Hematopoietic multipotent progenitor cell treated with erythropoietin and hydrocortisone succinate and interleukin-3 and kit ligand, for 4 days (in vitro differentiated cells): ENCODE measurements at regions not wholly inside any gene's neighbourhood (a gene's known extent, or its start where the extent isn't known, plus 50 kb on each side); places are given as distances from the start of the nearest gene placed in this dataset.

Experiments used
- DNase-seq: peaks from one replicate; pipeline ENCODE4 v3.0.0-alpha.2; 2015

DNA sequence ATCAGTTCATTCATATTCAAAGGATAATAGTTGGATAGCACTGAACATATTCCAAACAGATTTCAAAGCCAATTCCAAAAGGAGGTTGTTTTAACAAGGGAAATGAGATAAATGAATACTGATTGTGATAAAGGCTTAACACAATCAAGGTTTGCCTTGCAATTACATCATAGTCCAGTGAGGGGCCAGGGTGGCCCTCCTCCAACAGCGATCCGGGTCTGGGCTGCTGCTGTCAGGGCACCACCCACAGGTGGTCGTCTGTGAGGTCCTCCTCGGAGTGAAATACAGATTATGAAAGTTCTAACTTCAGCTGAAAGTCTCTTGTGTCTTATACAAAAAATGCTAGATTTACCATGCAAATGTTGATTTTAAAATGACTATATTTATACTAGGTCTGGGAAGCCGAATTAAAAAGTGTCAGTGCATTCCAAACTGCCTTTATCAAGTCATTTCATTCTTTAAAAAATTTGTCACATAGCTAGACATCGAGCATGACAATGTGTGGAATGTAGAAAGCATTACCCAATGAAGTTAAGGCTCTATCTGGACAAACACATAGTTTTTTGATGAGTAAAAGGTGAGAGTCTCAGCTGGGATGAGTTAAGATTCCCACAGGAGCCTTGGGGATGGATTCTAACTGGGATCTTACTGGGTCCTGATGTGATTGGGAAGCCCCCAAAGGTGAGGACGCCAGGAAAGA, 65.9 kb upstream of the SLC22A23 start:
- DNase-seq, result no peak

DNA sequence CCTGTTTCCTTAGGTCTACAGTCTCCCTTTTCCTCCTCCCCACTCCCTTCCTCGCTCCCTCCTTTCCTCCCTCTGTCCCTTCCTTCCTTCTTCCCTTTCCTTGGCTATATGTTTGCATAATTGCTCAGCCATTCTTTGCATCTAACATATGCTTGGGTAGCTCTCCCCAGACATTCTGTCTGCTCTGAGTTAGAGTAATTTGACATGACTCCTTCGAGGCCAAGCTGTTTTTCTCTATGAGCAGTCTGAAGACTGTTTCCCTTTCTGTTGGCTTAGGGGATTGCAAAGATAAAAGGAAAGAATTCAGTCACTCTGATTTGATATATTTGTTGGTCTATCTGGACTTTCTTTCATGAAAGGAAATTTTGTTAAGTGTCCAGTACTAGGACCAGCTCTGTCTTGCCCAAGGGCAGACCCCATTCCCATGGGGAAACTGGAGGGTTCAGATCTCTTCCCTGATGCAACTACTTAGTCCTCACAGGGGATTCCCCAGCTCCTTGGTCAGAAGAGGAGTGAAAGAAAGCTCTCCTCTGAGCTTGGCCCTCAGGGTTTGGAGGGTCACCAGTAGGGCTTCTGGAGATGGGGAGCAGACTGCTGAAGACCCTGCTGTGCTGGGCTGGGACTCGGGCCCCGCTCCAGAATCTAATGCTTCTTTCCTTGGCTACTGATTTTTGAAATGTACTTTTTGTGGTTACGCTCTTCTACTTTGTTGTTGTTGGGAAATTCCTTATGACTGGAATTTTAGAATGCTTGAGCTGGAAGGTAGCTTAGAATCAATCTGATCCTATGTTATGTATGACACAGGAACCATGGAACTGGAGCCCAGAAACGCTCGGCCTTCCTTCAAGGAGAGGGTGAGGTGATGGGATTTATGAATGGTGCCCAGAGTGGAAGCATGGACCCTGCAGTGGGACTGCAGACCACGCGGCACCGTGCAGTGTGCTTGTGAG, 63.7 kb upstream of the SLC22A23 start:
- no peak for DNase-seq

DNA sequence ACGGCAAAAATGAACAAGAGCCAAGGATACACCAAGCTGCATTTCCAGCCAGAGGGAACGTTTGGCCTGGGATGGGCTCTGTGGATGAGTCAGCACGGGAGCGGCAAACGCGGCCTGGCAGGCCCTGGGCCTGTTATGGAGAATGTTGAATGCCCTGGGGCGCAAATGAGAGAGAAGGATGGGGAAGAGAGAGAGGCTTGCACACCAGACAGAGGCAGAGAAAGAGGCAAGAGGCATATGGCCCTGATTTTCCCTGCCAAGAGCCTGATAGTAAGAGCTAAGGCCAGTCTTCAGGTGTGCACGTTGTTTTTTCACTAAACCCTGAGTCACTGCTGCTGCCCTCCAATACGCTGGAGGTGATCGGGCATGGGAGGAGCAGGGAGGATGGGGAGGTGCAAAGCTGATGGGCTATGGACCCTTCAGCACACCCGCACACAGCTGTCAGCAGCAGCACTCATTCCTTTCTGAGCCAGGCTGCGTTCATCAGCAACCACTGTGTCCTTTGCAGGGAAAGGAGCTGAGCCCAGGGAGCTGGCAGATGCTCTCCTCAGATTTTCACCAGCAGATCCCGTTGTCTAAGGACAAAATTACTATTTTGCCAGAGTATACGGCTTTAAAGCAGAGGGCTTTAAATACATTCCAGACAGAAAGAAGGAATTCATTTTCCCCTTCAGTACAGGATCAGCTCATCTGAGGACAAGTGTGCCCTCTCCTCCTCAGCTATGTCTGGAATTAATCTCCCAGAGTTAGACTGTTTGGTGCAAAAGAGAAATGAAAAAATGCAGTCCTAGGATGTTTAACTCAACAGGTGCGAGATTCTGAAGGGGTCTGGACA, 61.7 kb upstream of the SLC22A23 start:
- DNase-seq, result no peak

DNA sequence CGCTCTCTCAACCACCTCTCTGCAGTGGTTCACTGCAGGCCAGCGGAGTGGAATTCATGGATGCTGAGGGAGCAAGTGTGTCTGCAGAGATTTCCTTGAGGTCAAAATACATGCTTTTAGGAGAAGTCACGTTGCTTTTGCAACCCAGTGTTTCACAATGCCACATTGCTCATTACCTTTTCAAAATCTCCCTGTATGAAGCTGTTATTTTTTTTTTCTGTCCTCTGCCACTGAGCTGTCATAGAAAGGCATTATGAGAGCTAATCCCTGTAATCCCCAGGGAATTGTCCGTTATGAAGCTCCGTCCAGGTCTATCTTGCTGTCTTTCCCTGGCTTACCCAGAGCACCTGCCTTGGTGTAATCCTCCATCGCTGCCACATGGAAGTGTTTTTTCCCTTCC, 60.5 kb upstream of the SLC22A23 start:
- no peak for DNase-seq

DNA sequence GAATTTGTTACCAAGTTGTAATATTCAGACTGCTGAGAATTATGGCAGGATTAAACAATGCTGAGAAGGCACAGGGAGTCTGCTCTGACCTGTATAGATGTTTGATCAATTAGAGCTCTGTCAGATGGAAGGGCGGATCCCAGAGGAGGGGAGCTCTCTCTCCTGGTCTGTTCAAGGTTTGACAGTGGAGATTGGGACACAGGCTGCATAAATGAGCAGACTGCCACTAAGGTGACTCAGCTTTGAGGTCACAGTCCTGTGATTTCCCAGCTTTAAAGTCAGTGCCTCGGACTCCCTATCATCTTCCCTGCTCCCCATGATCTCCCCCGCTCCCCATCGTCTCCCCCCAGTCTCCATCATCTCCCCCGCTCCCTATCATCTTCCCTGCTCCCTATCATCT, 59.2 kb upstream of the SLC22A23 start:
- no peak for DNase-seq

DNA sequence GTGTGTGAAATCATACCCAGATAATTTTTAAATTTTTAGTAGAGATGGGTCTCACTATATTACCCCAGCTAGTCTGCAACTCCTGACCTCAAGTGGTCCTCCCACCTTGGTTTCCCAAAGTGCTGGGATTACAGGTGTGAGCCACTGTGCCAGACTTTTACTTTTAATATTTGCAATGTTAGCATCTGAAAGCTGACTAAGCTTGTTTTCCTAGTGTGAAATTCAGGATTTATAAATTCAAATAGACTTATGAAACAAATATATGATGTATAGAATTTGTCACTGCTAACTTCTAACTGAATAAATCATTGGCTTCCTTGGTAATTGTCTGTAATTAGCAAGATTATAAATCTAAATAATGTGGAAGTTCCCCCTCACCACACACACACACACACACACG, 58.8 kb upstream of the SLC22A23 start:
- DNase-seq, result no peak

DNA sequence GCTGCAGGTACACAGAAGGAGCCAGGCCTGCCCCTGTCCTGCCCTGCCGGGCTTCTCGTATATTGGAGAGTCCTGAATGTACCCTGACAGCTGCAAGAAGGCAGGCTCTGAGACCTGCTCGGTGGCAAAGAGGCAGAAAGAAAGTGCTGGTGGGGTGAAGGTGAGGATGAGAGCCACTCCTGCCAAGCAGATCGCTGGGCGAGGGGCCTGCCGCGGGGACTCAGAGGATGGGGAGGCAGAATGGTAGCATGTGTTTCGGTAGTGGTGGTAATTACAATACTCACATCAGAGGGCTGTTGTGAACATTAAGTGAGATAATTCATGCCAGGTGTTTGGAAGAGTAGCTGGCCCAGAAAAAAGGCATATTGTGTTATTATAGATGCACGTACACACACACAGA, 56.6 kb upstream of the SLC22A23 start:
- no peak for DNase-seq

DNA sequence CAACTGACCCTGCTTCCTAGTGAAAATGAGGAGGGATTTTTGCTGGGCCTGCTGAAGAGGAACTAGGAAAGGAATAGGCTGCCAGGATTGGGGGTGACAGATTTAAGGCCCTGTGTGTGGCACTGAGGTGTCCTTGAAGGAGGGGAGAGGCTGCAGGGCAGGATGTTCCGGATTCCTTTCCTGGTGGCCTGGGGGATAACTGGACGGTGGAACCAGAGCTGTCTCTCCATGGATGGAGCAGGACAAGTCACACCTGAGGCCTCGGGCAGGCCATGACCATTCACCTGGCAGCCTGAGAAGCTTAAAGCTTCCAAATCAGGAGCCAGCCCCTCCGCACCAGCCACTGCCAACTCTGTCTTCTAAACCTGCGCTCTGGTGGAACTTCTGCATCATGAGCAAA, 56.0 kb upstream of the SLC22A23 start:
- no peak for DNase-seq

DNA sequence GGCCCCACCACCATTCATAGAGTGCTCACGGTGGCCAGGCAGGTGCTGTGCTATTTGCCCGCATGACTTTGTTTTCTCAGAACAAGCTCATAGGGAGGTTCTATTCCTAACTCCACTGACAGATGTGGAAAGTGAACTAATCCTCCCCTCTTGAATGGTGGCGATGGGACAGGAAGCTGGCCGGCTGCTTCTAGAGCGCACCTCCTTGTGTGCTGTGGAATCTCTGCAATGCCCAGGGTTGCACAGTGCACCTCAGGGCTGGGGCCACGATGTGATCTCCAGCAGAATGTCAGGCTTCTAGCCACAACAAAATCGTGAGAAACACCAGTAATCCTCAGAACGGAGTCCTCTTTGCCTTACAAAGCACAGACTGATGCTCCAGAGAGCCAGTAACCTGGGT, 53.8 kb upstream of the SLC22A23 start:
- no peak for DNase-seq

DNA sequence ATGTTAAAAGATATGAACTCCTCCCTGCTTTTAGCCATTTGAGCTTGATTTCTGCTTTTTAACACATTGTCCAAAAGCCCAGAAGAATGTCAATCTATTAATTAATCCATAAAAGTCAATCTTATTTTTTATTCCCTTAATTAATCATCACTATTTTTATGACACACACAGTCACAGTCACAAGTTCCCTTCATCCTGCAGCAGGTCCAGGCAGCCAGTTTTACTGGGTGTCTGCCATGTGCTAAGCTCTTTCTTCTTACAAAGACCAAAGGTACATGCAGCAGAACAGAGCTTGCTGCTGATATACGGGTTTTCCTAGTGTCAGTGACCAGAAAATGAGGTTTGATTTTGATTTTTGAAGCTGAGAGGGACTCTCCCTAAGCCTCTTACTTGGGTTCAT, 53.3 kb upstream of the SLC22A23 start:
- no peak for DNase-seq

DNA sequence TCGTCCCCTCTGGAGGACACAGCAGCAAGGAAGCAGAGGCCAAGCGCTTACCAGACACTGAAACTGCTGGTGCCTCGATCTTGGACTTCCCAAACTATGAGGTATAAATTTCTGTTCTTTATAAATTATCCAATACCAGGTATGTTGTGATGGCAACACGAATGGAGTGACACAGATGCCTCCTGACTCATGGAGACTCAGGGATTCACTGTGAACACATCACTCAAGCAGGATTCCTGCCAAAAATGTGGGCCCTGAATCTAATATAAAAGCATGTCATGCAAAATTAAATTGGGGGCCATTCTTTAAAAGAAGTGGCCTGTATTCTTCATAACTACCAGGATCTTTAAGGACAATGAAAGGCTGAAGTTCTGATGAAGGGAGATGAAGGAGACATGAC, 52.5 kb upstream of the SLC22A23 start:
- no peak for DNase-seq

DNA sequence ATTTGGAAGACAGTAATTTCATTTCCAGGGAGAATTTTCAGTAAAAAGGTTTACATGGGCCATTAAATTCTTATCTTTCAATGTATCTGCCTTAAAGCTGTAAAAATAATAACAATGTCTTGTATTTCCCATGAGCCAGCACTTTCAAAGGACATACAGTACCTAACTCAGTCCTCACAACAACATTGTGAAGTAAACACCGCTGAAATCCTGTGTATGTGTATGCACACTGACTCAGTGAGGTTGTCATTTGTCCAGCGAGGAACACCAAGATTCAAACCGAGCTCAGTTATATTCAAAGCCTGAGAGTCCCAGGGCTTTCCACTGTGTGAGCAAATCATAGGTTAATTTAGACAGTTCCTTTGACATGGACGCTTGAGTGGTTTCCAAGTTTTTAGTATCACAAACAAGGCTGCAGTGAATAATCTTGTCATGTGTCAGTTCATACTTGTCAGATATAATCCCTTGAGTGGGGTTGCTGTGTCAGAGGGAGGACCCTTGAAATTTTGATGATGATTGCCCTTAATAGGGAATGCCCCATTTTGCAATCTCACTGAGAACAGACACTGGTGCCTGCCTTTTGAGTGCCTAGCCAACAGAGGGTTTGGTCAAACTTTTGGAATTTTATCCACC, 50.0 kb upstream of the SLC22A23 start:
- DNase-seq, result no peak
